ENCODE measurements at regions not wholly inside any gene's neighbourhood (a gene's known extent, or its start where the extent isn't known, plus 50 kb on each side); places are given as distances from the start of the nearest gene placed in this dataset.
"Not testable (repeated sequence)": the region's sequence is repeated elsewhere in the genome, so short reads cannot be mapped to it uniquely, and the experiment has no call there.

- DNase-seq: no peak
These were observed 926.8 kb upstream of the SLC39A10 start for GRCh38 chr2:194730266-194730665.

GRCh38 chr2:194725169-194725568 is 931.9 kb upstream of the SLC39A10 start:
- no peak for DNase-seq

GRCh38 chr2:194723446-194723845 is 933.6 kb upstream of the SLC39A10 start:
- no peak for DNase-seq

- no peak for DNase-seq
These were observed 935.8 kb upstream of the SLC39A10 start for GRCh38 chr2:194721227-194721626.

GRCh38 chr2:194720462-194720861 is 936.6 kb upstream of the SLC39A10 start:
- no peak for DNase-seq

GRCh38 chr2:194718881-194719280 is 938.1 kb upstream of the SLC39A10 start:
- DNase-seq: no peak

GRCh38 chr2:194714541-194714940 is 942.5 kb upstream of the SLC39A10 start:
- no peak for DNase-seq

- DNase-seq: no peak
These were observed 947.2 kb upstream of the SLC39A10 start for GRCh38 chr2:194709840-194710239.

GRCh38 chr2:194706179-194706578 is 950.8 kb upstream of the SLC39A10 start:
- no peak for DNase-seq

GRCh38 chr2:194705398-194705797 is 951.6 kb upstream of the SLC39A10 start:
- DNase-seq: no peak

- no peak for DNase-seq
These were observed 956.3 kb upstream of the SLC39A10 start for GRCh38 chr2:194700726-194701125.

GRCh38 chr2:194700116-194700515 is 956.9 kb upstream of the SLC39A10 start:
- DNase-seq: no peak

- no peak for DNase-seq
These were observed 959.0 kb upstream of the SLC39A10 start for GRCh38 chr2:194698012-194698411.

- no peak for DNase-seq
These were observed 959.6 kb upstream of the SLC39A10 start for GRCh38 chr2:194697439-194697838.

- no peak for DNase-seq
These were observed 960.3 kb upstream of the SLC39A10 start for GRCh38 chr2:194696690-194697089.

- no peak for DNase-seq
These were observed 970.5 kb upstream of the SLC39A10 start for GRCh38 chr2:194686569-194686968.

- no peak for DNase-seq
These were observed 983.0 kb upstream of the SLC39A10 start for GRCh38 chr2:194674043-194674442.

- no peak for DNase-seq
These were observed 984.0 kb upstream of the SLC39A10 start for GRCh38 chr2:194672994-194673393.

GRCh38 chr2:194661431-194661830 is 995.6 kb upstream of the SLC39A10 start:
- DNase-seq: no peak

- DNase-seq: not testable (repeated sequence)
These were observed 1018.0 kb upstream of the SLC39A10 start for GRCh38 chr2:194639057-194639456.

- DNase-seq: no peak
These were observed 1035.1 kb upstream of the SLC39A10 start for GRCh38 chr2:194621945-194622344.

GRCh38 chr2:194619366-194619765 is 1037.7 kb upstream of the SLC39A10 start:
- DNase-seq: no peak

GRCh38 chr2:194618432-194618831 is 1038.6 kb upstream of the SLC39A10 start:
- no peak for DNase-seq

GRCh38 chr2:194616334-194616733 is 1040.7 kb upstream of the SLC39A10 start:
- DNase-seq: no peak

GRCh38 chr2:194610297-194610696 is 1046.7 kb upstream of the SLC39A10 start:
- no peak for DNase-seq

GRCh38 chr2:194603429-194603828 is 1053.6 kb upstream of the SLC39A10 start:
- no peak for DNase-seq

Measured in activated CD4-positive, alpha-beta T cell treated with anti-CD3 and anti-CD28 coated beads for 1 hour (primary cell).